Kidney glomerular epithelial cell (primary cell): ENCODE measurements at regions not wholly inside any gene's neighbourhood (a gene's known extent, or its start where the extent isn't known, plus 50 kb on each side); places are given as distances from the start of the nearest gene placed in this dataset.

ENCODE experiments used
- DNase-seq: peaks from one replicate; lab custom pipeline; 2025; lab: John Stamatoyannopoulos, UW

DNA sequence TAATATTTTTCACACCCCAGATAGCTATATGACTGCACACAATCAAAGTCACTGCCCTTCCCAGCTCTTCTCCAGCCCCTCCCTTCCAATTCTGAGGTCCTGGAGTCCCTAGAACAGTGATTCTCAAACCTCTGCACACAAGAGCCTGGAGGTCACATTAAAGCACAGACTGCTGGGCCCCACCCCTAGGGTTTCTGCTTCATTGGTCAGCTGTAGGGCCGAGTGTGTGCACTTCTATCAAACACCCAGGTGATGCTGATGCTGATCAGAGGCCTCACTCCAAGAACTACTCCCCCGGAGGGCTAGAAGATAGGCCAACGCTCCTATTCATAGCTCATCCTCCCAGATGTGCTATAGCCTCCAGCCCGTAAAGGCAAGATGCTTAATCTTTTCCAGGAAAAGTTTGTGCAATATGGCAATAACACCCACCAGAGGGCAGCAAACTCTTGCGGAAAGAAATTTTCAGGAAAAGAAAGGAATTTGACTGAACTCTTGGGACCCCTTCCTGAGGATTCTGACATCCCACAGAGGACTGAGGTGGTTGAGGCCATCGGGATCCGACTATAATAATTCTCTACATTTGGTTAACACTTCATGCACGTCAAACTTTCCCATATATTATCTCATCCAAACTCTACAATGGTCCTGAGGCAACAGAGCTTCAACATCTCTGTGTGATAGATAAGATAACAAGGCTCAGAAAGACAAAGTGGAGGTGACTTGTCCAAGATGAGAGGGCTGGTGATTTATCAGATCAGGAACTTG lies 194.2 kb upstream of the PKDCC start:
- DNase-seq = peak; percentile 40

DNA sequence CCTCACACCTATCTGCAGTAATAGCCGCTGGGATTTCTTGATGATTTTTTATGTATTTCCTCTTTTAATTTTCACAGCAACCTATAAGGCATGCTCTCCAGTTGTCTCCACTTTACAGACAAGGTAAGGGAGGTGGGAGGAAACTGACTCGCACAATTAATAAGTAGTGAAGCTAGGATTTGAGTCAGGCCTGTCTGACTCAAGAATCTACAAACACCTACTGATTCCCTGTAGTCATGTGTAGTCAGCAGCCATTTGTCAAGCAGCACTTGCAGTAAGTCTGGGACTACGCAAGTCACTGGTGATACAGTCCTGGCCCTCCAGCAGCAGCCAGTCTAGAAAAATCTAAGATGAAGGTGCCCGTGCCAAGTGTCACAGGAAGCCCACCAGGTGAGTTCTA lies 193.6 kb upstream of the PKDCC start:
- peak; percentile 59 for DNase-seq

DNA sequence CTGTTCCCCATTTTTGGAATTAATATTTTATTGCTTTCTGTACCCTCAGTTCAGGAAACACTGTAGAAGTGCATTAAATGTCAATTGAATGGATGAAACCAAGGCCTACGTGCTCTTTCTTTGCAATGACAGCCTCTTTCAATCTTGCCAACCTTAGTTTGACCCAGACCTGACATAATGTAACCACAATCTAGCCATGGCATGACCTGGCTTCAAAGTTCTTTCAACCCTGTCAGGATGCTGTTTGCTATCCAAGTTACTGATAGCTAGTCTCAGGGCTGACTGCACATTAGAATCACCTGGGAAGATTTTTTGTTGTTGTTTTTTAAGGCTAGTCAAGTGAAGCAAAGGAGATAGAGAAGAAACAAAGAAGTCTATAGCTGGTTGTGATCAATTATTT lies 190.9 kb upstream of the PKDCC start:
- DNase-seq = no peak

DNA sequence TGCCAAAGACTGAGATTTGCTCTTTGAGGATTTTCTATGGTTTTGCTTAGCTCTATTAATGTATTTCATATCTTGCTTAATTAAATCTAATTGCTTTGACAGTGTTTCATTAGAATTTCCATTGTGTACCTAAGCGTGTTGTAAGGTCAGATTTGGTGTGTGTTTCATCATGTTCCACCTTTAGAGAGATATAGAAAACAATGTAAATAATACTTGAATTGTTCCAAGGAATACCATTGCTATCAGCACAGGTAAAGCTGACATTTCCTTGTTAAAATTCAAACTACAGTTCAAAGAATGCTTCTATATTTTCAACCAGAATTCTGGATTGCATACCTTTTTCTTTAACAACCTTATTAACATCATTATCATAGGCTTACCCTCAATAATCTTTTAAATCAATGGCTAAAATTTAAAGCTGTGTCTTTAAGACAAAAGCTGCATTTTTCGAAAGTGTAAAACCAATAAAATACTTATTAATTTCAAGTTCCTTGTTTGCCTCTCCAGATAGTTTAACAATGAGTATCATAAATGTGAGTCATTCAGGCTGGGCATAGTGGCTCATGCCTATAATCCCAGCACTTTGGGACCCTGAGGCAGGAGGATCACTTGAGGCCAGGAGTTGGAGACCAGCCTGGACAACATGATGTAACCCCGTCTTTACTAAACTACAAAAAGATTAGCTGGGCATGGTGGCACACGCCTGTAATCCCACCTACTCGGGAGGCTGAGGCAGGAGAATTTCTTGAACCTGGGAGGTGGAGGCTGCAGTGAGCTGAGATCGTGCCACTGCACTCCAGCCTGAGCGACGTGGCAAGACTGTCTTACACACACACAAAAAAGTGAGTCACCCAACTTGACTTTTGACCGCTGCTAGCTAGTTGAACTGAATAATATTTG lies 188.0 kb upstream of the PKDCC start:
- peak; percentile 15 for DNase-seq

DNA sequence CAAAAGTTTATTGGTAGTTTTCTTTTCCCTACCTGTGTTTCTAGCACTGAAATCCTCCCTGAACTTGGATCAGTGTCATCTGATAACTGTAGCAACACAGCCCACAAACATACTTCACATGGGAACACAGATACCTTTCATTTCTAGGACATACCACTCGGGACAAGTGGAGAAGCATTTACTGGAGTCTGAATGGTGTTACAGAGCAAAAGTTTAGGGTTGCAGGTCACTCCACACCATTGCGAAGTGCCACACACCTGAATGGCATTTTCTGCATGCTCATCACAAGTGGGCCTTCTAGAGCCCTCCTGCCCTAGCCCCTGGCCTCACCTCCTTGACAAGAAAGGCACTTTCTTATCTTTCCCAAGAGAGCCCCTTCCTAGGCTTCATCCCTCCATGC lies 184.8 kb upstream of the PKDCC start:
- DNase-seq = no peak

DNA sequence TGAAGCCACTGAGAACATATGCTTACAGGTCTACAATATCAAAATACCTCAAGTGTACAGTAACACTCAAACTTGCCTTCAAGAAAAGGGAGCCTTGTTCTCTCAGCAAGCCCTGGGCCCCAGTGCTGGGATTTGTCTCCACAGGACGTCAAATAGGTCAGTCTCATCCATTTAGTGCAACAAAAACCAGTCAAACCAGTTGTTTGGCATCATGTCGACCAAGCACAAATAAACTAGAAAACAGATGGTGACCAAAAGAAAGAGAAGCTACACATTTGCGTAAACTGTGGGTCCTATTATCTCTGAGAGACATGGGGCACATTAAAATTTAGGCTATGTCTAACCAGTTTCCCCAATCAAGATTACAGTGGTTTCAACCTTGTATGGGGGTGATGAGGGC lies 182.6 kb upstream of the PKDCC start:
- DNase-seq = no peak

DNA sequence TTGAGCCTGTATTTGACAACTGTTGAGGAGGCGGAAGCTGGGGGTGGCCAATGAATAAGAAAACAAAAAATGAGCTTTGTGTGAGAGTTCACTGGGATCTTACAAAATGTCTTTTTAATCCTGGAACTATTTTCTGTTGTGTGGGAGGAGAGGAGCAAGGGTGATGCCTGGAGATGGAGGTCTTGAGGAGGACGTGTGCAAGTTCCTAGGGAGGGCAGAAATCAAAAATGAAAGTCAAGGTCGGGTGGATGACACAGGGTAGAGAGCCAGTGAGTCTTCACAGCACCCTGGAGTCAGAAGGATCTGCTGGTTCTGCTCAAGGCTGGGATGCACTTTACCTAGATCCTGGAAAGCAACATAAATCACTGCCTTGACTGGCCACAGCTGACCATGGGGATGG lies 180.3 kb upstream of the PKDCC start:
- DNase-seq = no peak

DNA sequence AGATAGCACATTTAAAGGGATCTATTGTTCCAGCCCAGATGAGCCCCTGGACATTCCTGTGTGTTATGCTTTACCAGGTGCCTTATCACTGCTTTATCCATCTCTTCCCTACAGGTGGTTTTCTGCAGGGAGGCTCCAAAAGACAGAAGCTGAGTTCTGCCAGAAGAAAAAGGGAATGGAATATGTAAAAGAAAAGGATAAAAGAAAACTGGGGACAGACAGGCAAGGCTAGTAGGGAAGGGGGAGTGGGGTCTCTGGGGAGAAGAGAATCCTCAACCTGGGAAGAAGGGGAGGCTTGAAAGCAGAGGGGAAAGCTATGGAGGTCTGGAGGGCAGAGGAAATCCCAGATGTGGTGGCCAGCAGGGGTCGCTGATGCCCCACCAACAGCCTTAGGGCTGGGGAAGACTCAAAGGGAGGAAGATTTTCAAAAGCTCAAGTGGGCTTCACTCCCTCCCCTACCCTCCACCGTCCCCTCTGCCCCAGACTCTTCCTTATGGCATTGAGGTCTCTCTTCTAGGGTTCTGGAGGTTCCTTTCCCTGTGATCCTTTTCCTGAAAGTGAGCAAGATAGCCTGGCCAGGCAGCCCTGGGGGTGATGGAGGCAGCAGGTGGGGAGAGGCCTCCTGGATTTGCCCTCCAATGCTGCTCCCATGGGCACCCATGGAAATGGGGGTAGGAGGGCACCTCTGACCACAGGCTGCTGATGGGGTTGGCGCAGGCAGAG lies 178.1 kb upstream of the PKDCC start:
- peak; percentile 70 for DNase-seq

DNA sequence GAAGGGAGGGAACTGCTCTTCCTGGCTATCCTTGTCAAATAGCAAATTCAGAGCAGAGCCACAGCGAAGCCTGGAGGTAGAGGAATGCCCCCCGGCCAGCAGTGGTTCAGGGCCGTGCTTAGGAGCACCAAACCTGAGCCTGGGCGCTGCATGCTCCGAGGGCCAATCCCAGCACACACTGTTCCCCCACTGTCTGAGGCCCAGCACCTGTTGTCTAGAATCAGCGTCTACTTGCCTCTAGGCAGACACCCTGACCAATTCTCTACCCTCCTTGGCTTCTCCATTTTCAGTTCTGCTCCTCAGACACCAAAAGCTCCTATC lies 177.6 kb upstream of the PKDCC start:
- DNase-seq = no peak

DNA sequence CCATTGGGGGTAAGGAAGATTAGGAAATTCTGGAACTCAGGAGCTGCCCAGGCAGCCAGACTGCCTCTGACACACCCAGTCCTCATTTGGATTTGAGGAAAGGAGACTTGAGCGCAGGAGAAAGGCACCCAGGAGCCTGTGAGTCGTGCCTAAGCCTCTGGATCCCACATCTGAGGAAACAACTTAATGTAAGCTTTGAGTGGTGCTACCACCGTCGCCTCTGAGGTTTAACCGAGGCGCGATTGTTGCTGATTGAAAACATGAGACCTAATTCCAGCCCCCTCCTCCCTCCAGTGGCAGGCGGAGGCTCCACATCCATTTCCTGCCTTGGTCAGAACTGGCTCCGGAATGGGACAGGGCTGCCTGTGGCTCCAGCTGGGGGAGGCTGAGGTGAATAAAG lies 176.7 kb upstream of the PKDCC start:
- DNase-seq = no peak

DNA sequence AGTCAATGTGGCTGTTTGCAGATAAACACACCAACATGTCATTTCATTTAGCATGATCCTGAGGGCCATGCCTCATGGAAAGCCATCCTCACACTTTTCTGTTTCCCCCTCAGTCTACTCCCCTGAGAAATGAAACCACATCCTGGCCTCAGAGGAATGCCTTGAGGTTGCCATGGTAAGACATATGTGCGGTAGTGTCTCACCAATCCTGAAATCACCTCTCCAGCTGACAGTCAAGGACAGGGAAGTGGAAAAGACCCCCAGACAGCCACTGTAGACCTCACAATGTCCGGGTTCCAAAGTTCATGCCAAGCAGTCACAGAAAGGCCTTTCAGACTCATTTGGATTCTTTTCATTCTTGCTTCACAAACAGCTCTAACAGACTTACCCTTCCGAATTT lies 175.2 kb upstream of the PKDCC start:
- DNase-seq = no peak

DNA sequence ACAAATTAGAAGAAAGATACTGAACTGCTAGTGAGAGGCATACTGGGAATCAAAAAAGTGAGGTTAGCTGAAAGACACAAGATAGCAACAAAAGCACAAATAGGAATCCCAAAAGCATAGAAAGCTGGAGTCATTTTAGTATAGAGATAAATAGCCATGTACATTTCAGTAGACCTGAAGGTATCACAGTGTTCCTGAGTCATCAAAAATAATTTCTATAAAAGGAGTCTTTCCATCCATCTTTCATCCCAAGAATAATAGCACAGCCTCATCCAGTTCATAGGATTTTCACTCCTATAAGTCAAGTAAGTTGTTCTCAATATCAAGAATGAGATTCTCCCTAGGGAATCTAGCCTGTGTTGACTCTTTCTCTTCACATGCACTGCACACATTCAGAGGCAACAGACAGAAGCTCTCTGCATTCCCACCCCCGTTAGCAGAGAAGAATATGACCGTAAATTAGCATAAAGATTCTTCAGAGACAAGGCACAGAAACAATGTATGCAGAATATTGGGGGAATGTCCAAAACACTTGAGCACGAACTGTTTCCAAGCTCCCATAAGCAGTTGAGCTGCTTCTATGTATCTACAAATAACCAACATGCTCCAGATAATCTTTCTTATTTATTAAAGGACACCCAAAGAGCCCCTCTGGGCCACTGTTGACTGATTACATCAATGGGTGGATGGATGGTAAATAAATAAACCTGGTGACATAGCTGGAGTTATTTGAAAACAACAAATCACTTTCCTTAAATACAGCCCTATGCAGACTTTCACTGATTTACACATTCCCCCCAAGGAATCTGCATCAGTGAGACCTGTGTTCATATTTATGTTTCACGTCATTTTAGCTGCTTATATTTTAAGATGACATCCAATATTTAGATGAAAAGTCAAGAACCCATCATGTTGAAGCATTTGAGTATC lies 174.5 kb upstream of the PKDCC start:
- no peak for DNase-seq

DNA sequence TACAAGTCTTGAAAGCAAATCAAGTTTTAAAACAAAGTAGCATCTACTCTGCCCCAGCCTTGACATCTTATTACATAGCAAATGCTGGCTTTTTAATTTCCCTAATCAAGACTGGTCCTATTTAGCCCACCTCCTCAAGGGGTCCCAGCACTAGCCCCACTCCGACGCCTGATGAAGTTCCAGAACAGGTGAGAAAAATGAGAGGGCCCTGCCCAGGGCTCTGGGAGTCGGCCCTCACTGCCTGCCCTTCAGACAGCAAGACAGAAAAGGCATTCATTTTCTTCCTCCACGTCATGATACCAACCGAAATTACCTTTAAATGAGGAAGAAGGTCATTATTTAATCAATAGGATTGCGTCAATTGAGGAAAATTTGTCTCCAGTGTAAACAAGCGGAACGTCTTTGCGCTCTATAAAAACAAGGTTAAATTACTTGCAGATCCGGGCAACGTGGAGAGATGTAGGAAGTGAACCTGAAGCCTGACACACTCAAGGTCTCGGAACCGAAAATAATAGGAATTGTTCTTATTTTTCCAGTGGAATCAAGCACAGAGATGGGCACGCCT lies 170.6 kb upstream of the PKDCC start:
- no peak for DNase-seq

DNA sequence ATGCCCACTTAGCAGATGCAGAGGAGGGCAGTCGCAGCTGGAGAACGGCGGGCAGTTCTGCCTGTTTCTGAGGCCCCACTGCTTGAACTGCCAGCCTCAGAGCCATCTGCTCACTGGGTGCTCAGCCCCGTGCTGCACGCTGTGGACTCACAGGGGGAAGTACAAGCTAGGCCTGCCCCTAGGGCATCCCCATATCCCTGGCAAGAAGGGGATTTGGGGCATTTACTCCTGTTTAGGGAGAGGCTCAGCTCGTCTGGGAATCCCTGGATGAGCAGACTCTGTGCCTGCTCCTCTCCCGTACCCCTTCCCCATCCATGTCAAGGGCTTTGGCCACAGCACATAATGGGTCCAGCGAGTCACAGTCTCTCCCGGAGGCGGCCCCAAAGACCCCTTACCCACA lies 169.8 kb upstream of the PKDCC start:
- DNase-seq = no peak

DNA sequence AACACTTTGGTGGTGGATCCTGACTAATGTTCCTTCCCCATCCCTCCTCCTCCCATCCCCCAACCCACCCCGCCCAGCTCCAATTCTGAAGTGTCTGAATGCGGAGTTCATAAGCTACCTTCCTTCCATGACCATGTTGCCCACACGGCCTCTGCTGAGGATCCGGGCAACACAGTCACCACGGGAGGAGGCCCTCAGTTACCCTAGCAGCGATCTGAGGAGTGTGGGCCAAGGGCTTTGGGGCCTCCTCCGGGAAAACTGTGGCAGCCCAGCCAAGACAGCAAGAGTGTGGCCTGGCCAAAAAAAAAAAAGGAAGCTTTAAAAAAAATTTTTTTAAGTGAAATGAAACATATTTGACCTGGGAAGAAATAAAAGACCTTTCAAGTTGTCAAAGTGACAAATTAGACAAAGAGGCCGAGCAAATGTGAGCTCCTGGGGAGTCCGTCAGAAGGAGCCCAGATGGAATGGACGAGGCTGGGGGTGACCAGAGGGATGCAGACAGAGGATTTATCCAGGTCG lies 169.0 kb upstream of the PKDCC start:
- DNase-seq = no peak

DNA sequence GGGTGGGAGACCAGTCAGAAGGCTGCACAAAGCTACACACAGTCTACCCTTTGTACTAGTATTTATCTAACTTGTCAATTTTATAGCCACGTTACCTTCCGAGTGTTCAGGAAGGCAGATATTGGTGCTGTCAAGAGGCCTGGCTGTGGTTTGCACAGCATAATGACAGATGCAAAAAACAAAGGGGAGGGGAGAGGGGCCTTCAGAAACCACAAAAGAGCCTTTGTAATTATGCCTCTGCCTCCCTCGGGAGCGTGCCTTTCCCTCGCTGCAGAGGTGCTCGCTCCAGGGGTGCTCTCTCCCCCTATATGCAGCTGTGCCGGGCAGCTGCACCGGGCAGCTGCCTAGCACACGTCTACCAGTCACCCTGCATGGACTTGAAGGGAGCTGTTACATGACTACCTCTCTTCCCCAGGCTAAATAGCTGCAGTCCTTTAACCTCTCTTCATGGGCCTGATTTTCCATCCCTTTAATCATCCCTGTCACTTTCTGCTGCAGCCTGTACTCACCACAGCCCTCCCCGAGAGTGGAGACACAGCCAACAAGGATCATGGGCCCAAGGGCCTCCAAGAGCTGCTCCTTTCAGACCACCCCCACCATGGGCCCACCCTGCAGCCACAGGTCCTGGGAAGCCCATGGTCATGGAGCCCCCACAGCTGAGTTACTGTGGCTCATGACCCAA lies 168.4 kb upstream of the PKDCC start:
- no peak for DNase-seq

DNA sequence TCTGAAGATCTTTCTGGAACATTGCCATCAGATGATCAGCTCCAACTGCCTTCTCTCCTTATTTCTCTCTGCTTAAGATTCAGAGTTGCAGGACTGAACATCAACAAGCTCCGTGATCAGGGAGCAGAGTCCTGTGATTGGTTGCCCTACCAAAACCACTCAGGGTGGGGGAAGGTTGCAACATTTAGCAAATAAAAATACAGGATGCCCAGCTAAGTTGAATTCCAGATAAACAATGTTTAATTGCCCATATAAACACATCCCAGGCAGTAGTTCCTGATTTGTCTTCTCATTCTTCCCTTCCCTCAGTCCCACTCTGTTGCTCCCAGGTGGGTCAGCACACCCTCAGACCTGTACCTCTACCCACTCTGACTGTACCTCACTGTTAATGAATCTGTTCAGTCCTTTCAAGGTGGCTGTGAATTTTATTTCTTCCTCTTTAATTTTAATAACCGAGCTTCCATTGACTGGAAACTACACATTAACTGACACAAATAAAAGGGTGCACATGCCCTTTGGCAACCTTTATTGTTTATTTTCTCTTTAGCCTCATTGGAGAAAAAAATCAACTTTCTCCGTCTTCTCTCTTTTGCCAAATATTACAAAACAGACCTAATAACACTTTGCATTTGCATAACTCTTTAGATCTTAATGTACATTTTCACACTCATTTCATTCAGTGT lies 167.1 kb upstream of the PKDCC start:
- DNase-seq = no peak

DNA sequence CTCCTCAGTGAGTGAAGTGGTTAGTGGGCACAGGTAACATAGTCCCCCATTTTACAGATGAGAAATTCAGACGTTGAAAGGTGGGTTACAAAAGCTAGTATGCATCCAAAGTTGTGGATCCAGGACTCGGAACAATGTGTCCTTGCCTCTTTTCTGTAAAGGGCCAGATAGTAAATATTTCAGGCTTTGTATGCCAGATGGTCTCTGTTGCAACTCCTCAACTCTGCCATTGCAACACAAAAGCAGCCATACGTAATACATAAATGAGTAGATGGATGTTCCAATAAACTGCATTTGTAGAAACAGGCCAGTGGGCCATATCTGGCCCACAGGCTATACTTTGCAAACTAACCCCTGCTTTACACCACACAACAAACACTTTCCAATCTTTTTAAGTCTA lies 166.6 kb upstream of the PKDCC start:
- no peak for DNase-seq

DNA sequence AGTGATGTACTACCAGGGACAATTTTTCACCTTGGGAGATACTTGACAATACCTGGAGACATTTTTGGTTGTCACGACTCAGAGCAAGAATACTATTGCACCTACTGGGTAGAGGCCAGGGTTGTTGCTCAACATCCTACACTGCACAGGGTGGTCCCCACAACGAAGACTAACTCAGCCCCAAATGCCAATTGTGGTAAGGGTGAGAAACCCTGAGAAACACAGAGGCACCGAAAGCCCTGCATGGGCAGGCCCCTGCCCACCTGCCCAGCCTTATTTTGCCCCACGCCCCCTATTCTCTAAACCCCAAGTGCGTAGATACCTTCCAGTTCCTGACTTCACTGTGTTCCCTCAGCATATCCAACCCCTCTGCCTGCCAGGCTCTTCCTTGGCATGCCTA lies 163.1 kb upstream of the PKDCC start:
- no peak for DNase-seq

DNA sequence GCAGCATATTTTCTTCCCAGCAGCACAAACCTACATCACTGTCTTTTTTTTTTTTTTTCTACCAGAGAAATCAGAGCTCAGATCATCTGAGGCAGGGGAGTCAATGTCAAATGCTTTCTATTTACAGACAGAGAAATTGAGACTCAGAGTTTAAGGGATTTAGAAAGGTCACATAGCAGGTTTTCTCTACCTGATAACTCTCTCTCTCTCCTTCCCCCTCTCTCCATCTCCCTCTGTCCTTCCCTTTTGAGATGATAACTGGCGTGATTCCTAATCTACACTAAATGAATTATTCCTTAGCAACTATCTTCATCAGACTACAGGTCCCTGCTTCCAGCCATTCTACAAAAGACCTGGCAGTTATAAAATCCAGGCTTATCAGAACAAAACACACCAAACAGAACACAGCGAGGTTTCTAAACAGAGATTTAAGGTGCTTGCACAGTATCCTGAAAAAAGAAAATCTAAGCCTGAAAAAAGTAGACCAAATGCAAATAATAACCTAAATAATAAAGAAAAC lies 161.6 kb upstream of the PKDCC start:
- no peak for DNase-seq
